Skin epidermis (tissue), 12 donors: ENCODE measurements at regions not wholly inside any gene's neighbourhood (a gene's known extent, or its start where the extent isn't known, plus 50 kb on each side); places are given as distances from the start of the nearest gene placed in this dataset.

Source experiments
- H3K27ac ChIP-seq, 21 experiments: fragments of 200-600 bp; sonication (generic) in 11 of 21; one replicate each; pipeline ENCODE4 v1.5.0; 2020; ENCODE audit warnings: mild to moderate bottlenecking in 3 of 21, inconsistent platforms in 2 of 21, moderate library complexity in 2 of 21
- H3K4me3 ChIP-seq, 7 experiments: fragments of 200-600 bp; sonication (generic) in 2 of 7; one replicate each; pipeline ENCODE4 v1.5.0; 2020; ENCODE audit warnings: inconsistent platforms in 2 of 7, mild to moderate bottlenecking in 2 of 7, moderate library complexity in 1 of 7

GRCh38 chr1:117262976-117263375 is 52.2 kb upstream of the VTCN1 start:
- no peak overlapping the region for H3K4me3 ChIP-seq
- no peak overlapping the region for H3K27ac ChIP-seq

- H3K27ac ChIP-seq, result no peak overlapping the region
- no peak overlapping the region for H3K4me3 ChIP-seq
These were observed 50.7 kb upstream of the VTCN1 start for GRCh38 chr1:117261424-117261785.

- H3K4me3 ChIP-seq, result no peak overlapping the region
- no peak overlapping the region for H3K27ac ChIP-seq
These were observed 50.2 kb upstream of the VTCN1 start for GRCh38 chr1:117260761-117261423.
